NCI-H1417 treated with DMSO at 0.1 percent for 48 hours (cell line): ENCODE measurements at regions not wholly inside any gene's neighbourhood (a gene's known extent, or its start where the extent isn't known, plus 50 kb on each side); places are given as distances from the start of the nearest gene placed in this dataset.
A peak's percentile ranks its signal among the peaks of the same experiment; 100 is the strongest.
"Not testable (repeated sequence)": the region's sequence is repeated elsewhere in the genome, so short reads cannot be mapped to it uniquely, and the experiment has no call there.

Source experiments
- DNase-seq: peaks from one replicate; lab custom pipeline; 2025; lab: John Stamatoyannopoulos, UW

DNA sequence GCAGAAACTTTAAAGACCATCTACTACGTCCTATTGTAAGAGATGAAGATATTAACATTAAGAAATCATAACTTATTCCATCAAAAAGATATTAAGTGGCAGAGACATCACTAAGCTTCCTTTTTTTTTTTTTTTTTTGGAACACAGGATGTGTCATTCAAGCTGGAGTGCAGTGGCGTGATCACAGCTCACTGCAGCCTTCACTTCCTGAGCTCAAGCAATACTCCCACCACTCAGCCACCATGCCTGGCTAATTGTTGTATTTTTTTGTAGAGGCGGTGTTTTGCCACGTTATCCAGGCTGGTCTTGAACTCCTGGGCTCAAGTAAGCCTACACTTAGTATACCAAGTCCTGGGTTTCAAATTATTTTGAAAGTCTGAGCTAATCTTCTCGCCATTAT, 169.7 kb upstream of the KCTD7 start:
- not testable (repeated sequence) for DNase-seq

DNA sequence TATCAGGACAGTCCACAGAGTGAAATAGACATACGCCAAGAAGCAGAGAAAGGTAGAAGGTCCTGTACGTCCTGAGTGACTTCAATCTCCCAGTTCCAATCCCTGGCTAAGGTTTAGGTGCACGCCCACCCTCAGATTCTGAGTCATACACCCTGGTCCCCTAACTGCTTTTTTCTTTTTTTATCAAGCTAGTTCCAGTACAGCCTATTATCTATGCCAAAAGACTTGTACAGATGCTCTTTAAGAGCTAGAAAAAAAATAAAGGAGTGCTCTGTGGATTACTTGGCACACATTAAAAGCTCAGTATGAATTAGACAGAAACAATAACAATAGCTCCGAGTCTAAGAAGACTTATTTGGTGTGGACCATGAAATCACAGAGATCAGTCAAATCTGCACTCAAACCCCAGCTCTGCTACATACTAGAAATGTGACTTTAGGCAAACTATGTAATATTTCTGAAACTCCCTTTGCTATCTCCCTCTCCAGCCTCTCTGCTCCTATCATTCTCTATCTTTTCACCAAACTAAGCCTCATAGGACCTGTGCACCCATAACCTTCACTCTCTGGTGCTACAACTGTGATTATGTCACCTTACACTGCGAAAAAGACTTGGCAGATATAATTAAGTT, 168.8 kb upstream of the KCTD7 start:
- not testable (repeated sequence) for DNase-seq

DNA sequence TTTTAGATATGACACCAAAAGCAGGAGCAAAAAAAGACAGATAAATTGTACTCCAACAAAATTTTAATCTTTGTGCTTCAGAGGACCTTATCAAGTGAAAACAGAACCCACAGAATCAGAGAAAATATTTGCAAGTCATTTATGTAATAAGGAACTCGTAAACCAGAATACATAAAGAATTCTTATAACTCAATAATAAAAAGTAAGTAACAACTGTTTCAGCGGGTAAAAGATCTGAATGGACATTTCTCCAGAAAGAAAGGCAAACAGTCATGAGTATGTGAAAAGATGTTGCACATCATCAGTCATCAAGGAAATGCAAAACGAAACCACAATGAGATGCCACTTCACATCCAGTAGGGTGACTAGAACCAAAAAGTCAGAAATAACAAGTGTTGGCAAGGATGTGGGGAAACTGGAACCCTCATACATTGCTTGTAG, 167.7 kb upstream of the KCTD7 start:
- DNase-seq, result no peak

DNA sequence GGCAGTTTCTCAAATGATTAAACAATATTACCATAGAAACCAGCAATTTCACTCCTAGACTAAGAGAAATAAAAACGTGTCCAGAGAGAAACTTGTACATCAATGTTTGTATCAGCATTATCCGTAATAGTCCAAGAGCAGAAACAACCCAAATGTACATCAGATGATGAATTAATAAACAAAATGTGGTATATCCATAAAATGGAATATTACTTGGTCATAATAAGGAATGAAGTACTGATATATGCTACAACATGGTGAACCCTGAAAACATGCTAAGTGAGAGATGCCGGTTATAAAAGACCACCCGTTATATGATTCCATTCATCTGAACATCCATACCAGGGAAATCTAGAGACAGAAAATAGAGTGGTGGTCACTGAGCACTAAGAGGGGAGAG, 167.3 kb upstream of the KCTD7 start:
- not testable (repeated sequence) for DNase-seq

DNA sequence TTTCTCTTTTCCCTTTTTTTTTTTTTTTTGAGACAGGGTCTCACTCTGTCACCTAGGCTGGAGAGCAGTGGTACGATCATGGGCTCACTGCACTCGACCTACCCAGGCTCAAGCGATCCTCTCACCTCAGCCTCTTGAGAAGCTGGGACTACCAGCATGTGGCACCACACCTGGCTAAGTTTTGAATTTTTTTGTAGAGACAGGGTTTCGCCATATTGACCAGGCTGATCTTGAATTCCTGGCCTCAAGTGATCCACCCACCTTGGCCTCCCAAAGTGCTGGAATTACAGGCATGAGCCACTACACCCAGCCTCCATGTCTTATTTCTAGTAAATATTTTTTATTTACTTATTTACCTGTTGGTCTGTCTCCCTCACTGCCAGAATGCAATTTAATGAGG, 165.8 kb upstream of the KCTD7 start:
- not testable (repeated sequence) for DNase-seq

DNA sequence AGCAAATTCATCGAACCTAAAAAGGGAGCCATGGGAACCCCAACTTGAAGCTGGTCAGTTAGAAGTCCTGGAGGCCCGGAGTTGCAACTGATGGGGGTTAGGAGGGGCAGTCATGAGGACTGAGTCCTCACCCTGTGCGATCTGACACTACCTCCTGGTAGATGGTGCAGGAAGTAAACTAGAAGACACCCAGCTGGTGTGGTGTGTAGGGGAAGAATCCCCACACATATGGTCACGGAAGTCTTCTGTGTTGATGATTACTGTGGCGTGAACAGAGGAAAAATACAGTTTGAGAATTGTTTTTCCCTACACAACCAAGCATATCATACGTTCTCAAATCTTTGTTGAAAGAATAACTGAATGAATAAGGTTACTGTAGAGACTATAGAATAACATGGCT, 164.6 kb upstream of the KCTD7 start:
- no peak for DNase-seq

DNA sequence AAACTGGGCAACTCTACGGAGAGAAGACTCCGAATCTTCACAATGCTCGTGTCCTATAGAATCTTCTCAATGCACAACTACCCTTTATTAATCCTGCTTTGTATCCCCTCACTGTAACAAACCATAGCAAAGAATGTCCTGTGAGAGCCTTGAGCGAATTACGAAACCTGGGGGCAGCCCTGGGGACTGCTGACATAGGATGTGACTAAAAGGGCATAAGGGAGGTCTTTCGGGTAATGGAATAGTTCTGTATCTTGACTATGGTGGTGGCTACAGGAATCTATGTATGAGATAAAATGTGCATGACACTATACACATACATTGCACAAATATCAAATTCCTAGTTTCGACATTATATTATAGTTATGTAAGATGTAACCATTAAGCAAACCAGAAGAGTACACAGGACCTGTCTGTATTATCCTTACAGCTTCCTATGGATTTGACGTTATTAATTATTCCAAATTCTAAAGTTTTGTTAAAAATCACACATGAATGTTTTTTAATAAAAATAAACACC, 162.5 kb upstream of the KCTD7 start:
- no peak for DNase-seq

DNA sequence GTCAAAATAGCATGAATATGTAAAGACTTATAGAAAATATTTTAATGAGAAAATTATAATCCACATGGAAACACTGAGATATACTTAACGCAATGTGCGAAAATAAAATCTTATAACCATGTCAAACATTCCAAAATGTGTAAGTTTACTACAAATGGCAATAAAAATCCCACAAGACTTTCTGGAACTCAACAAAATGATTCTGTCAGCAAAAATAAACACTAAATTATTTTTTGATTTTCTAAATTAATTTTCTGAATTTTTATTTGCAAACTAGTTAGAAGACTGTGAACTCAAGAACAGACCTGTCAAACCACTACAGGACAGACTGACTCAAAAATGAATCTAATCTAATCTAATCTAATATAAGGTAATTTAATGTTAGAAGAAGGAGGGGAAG, 160.8 kb upstream of the KCTD7 start:
- no peak for DNase-seq

DNA sequence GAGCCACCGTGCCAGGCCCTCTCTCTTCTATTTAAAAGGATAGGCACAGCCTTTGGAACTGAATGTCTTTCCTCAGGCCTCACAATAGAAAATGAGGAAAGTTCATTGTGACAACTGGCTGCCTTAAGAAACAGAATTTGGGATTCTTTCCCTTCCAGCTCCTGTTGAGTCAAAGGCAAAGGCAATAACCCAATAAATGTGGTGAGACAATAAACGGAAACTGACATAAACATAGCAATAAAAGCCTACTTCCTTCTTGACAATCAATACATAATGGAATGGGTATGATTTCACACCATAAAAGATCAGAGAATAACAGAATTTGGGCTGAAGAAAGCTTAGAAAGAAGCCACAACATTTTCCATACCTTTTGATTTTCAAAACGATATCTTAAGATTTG, 155.6 kb upstream of the KCTD7 start:
- DNase-seq, result not testable (repeated sequence)

DNA sequence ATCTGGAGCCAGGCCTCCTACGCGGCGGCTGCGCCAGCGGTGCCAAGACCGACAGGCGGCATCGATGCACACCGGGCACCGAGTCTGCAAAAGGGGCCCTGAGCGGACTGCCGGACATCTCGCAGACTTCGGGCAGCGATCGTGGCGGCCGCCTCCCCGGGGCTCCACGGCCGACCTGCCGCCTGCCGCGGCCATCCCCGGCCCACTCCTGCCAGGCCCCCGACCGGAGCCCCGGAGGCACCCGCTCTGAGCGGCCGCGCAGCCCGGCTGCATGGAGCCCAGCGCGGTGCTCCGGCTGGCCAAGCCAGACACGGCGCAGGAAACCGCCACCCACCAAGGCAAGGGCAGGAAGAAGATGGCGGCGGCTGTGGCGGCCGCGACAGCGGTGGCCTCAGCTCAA, 154.2 kb upstream of the KCTD7 start:
- DNase-seq, result no peak

DNA sequence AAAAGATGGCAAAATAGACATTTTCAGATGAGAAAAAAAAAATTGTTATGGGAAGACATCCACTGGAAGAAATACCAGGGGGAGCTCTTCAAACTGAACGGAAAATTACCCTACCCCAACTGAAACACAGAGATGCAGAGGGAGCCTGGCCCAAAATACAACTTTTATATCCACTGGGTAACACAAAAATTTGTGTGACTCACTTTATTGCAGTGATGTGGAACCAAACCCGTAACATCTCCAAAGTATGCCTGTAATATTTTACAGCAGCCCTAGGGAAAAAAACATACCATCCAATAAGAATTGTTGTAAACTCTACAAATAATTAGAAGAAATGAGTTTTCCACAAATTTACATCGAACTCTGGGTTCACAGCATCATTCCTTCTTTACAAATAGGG, 152.6 kb upstream of the KCTD7 start:
- not testable (repeated sequence) for DNase-seq

DNA sequence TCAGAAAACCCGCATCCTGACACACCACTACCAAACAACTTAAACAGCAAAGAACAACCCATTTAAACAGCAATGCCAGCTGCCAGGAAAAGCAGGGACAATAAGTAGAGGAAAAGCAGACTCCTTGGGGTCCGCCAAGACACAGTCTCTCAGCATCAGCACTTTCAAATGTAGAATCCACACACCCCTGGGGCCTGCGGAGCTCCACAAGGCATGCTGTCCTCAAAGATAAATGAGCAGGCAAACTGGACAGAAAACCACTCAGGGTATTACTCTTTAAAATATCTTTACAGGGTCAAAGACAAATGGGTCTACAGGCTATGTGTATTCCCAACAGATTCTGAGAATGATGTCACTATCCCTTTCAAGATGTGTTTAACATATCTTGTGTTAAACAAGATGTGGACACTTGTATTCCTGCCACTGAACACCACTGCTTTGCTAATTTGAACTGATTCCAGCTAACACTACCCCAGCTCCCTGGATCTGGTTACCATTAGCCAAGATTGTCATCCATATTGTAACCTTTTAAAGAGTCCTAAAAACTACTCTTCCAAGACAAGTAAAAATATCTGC, 150.8 kb upstream of the KCTD7 start:
- not testable (repeated sequence) for DNase-seq

DNA sequence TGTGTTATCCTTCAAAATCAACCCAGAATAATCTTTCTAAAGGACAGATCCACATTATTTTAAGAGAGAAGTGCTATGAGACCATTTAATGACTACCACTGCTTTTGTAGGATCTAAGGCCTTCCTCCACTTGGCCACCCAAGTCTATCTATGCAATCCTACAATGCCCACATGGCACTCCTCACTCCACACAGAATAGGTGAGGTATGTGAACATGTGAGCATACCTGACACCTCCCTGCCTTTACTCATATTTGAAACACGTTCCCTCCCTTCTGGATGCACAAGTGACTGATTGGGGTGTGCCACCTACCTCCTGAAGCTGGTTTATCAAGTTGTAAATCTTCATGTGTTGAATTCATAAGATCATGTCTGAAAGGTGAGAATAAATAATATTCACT, 147.5 kb upstream of the KCTD7 start:
- not testable (repeated sequence) for DNase-seq

DNA sequence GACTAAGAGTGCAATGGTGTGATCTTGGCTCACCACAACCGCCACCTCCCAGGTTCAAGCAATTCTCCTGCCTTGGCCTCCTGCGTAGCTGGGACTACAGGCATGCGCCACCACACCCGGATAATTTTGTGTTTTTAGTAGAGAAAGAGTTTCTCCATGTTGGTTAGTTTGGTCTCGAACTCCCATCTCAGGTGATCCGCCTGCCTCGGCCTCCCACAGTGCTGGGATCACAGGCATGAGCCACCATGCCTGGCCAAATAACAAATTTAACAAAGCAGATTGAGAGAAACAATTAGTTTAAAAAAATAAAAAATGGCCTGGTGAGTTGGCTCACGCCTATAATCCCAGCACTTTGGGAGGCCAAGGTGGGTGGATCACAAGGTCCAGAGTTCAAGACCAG, 139.6 kb upstream of the KCTD7 start:
- not testable (repeated sequence) for DNase-seq

DNA sequence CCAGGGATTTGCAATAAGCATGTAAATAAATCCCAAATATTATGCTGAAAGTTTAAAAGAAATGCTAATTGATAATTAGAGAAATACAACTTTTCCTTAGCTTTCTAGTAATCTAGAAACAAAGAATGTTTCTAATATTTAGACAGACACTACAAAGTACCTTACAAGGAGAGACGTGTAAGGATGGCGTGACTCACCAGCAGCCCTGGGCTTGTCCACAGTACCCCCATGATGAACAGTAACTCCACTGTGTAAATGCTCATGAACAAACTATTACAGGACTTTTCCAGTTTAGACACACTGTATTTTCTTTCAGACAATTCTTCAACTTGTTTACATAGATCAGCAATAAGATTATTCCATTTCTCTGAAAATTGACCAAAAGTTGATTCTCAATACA, 138.9 kb upstream of the KCTD7 start:
- DNase-seq, result not testable (repeated sequence)

DNA sequence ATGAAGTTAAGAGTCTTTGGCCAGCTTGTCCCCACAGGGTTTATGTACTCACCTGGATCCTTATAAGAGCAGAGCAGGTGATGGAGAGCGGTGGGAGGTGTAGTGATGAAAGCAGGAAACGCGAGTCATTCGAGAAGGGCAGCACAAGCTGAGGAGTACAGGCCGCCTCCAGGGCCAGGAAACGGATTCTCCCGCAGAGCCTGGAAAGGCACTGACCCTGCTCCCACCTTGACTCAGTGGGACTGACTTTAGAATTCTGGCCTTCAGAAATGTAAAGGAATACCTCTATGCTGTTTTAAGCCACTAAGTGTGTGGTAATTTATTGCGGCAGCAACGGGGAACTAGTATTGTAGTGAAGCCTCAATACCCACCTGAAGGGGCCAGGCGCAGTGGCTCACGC, 137.7 kb upstream of the KCTD7 start:
- DNase-seq, result not testable (repeated sequence)

DNA sequence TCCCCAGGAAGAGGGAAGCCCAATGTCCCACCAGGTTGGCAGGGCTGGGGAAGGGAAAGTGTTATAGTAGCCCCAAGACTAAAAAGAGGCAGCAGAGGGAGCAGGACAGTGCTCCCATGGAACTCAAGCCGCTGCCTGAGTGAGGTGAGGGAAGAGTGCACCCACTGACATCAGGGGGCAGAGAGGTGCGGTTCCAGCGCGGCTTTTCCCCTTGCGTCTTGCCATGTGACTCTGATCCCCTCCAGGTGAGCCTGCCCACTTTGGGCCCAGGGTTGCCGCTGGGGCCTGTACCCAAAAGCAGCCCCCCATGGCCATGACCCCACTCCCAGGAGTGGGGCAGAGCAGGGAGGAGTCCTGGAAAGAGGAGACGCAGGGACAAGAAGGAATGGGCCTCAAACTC, 136.3 kb upstream of the KCTD7 start:
- not testable (repeated sequence) for DNase-seq

DNA sequence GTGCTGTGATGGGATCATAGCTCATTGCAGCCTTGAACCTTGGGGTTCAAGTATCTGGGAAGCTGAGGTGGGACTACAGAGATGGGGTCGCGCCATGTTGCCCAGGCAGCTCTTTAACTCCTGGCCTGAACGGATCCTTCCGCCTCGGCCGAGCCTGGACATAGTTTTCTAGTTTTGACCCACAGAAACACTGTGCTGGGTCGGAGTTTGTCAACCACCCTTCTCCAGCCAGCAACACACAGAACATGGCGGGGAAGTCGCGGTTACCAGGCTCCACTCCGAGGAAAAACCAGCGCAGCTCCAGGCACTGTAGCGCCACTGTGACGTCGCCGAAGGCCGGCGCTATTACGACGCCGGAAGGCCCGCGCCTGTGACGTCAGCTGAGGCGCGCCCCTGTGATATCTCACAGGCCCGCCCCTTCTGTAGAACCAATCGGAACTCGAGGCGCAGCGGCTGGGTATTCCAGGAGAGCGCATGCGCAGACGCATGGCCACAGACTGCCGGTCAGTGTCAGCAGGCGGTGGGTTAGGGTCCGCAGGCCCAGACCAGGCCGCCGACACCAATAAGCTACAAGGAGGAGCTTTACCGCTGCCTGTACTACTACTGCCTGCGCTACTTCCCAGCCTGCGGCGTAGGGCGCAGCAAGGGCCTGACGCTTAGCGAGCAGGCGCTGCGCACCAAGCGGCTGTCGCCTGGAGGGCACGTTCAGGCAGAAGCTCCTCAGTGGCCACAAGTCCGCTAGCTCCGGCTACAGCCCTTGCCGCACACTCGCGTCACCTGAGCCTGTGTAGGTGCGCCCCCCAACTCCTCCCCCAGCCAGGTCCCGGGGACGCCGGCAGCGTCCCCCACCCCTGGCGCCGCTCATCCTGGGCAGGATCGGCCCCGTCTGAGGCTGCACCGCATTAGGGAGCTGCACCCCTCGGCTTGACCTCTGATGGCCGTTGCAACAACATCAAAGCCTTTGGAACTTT, 135.2 kb upstream of the KCTD7 start:
- DNase-seq, result peak; percentile 94

DNA sequence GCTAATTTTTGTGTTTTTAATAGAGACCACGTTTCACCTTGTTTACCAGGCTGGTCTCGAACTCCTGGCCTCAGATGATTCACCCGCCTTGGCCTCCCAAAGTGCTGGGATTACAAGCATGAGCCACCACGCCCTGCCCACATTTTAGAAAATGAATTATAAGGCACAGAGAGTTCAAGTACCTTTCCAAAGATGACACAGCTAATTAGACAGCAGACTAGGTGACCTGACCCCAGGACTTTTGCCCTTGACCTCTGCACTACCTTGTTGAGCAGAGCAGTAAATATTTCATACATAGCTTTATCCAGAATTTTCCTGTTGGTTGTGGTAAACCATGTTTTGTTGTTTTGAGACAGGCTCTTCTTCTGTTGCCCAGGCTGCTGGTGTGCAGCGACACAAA, 131.3 kb upstream of the KCTD7 start:
- DNase-seq, result no peak

DNA sequence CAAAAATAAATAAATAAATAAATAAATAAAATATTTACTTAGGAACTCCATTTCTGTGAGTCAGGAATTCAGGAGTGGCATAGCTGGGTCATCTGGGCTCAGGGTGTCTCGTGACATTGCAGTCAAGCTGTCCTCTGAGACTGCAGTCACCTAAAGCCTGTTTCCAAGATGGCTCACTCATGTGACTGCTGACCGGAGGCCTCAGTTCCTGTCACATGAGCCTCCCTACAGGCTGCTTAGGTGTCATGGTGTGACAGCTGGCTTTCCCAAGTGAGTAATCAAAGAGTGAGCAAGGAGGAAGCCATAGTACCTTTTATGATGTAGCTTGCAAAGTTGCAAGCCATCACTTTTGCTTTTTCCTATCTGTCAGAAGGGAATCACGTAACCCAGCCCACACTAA, 128.6 kb upstream of the KCTD7 start:
- DNase-seq, result no peak

DNA sequence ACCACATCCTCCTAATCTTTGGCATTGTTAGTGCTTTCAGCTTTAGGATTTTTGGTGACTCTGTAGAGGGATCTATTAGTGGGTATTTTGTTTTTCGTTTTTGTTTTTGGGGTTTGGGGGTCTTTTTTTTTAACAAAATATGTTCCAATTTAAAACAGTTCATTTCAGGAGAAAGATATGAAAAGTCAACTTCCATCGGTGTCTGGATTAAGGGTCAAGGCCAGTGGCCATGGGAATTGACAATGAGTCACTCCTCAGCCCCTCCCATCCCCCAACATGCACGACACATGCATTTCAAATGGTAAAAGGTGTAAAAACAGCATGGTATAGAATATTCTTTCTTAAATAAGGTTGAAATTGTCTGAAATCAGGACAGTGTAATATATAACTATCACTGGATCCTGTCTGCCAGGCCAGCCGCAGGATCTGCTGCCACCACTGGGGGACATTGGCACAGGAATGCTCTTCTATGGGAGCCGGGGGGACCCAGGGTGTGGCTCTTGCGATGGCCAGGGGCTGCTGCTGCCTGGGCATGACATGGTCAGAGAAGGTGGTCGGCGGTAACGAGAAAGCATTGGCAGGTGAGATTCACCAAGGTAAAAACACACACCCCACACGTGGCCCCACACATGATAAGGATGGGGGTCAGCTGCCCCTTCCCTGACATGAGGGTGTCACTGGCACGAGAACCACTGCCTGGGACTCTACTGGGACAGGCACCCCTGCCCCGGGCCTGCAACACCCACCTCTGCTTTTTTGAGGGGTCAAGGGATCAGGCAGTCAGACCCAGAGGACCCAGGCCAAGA, 126.2 kb upstream of the KCTD7 start:
- no peak for DNase-seq

DNA sequence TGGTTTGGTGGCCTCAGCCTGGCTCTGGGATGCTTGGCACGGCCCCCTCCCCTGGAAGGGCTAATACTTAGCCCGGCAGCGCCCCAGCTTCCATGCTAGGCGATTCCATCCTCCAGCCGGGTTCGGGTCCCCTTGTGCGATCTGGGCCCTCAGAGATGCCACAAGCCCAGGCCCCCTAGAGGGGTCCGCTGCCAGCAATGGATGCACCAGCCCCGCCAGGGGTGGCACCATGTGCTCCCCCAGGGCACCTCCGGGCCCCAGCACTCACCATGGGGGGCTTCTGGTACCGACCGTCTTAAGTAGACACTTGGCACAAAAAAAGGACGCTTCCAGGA, 125.7 kb upstream of the KCTD7 start:
- no peak for DNase-seq
